Nephron (organoid): ENCODE measurements at regions not wholly inside any gene's neighbourhood (a gene's known extent, or its start where the extent isn't known, plus 50 kb on each side); places are given as distances from the start of the nearest gene placed in this dataset.

Source experiments
- H3K27ac Mint-ChIP-seq, 3 experiments: 2 replicates each; pipeline ENCODE4 v1.8.0; 2020; ENCODE audit warnings: mixed read lengths in 3 of 3, mild to moderate bottlenecking in 2 of 3, moderate library complexity in 1 of 3
- H3K27me3 Mint-ChIP-seq: 2 replicates; pipeline ENCODE4 v1.8.0; 2021; ENCODE audit warnings: low read depth, mild to moderate bottlenecking, moderate library complexity, mixed read lengths
- H3K36me3 Mint-ChIP-seq: 2 replicates; pipeline ENCODE4 v1.8.0; 2020; ENCODE audit warnings: low read depth, mixed read lengths
- H3K4me1 Mint-ChIP-seq: 2 replicates; pipeline ENCODE4 v1.8.0; 2020; ENCODE audit warnings: mixed read lengths
- H3K4me3 Mint-ChIP-seq, 3 experiments: 2 replicates each; pipeline ENCODE4 v1.8.0; 2020; ENCODE audit warnings: mild to moderate bottlenecking in 3 of 3, mixed read lengths in 3 of 3, moderate library complexity in 2 of 3
- H3K9me3 Mint-ChIP-seq: 2 replicates; pipeline ENCODE4 v1.8.0; 2020; ENCODE audit warnings: mixed read lengths
- CTCF ChIP-seq, 3 experiments: fragments of 200-600 bp; sonication (generic); IDR thresholded peaks; one replicate each; pipeline ENCODE4 v1.5.0; 2021; ENCODE audit warnings: antibody characterized with exemption in 3 of 3; ENCODE audit not compliant: unreplicated experiment in 3 of 3

GRCh38 chr9:26313108-26313507 is 579.5 kb downstream of the CAAP1 start:
- Mint-ChIP-seq H3K27me3 (no peaks in the 10 kb centered on the region), H3K36me3 (no peaks in the 10 kb centered on the region), H3K27ac (no peak overlapping the region), H3K9me3 (no peaks in the 10 kb centered on the region), H3K4me3 (no peak overlapping the region), H3K4me1 (peaks cover 4% of the 10 kb centered on the region)
- no peak for TF ChIP-seq CTCF (IDR thresholded peaks at IDR 0.05; ENCODE audit: unreplicated experiment in 3 of 3)

- Mint-ChIP-seq H3K27ac (peak overlapping the region in 1 of 3 experiments; percentile 50), H3K9me3 (no peaks in the 10 kb centered on the region), H3K27me3 (no peaks in the 10 kb centered on the region), H3K4me1 (peaks cover 4% of the 10 kb centered on the region), H3K4me3 (no peak overlapping the region), H3K36me3 (no peaks in the 10 kb centered on the region)
- TF ChIP-seq CTCF (IDR thresholded peaks at IDR 0.05; ENCODE audit: unreplicated experiment in 3 of 3), result no peak
These were observed 581.1 kb downstream of the CAAP1 start for GRCh38 chr9:26311463-26311995.

- Mint-ChIP-seq H3K4me1 (no peaks in the 10 kb centered on the region), H3K4me3 (no peak overlapping the region), H3K27me3 (no peaks in the 10 kb centered on the region), H3K9me3 (no peaks in the 10 kb centered on the region), H3K36me3 (no peaks in the 10 kb centered on the region), H3K27ac (no peak overlapping the region)
- TF ChIP-seq CTCF (IDR thresholded peaks at IDR 0.05; ENCODE audit: unreplicated experiment in 3 of 3), result no peak
These were observed 582.3 kb downstream of the CAAP1 start for GRCh38 chr9:26310294-26310693.

GRCh38 chr9:26308328-26308727 is 584.3 kb downstream of the CAAP1 start:
- no peaks in the 10 kb centered on the region for H3K36me3 Mint-ChIP-seq
- no peaks in the 10 kb centered on the region for H3K4me1 Mint-ChIP-seq

GRCh38 chr9:26301659-26302058 is 590.9 kb downstream of the CAAP1 start:
- Mint-ChIP-seq H3K4me3 (no peak overlapping the region), H3K9me3 (no peaks in the 10 kb centered on the region), H3K4me1 (no peaks in the 10 kb centered on the region), H3K27me3 (no peaks in the 10 kb centered on the region), H3K27ac (no peak overlapping the region), H3K36me3 (no peaks in the 10 kb centered on the region)
- no peak for TF ChIP-seq CTCF (IDR thresholded peaks at IDR 0.05; ENCODE audit: unreplicated experiment in 3 of 3)

More at GRCh38 chr9:26308328-26308727, 584.3 kb downstream of the CAAP1 start:
- H3K4me3 Mint-ChIP-seq, result no peak overlapping the region
- no peaks in the 10 kb centered on the region for H3K9me3 Mint-ChIP-seq
- H3K27me3 Mint-ChIP-seq, result no peaks in the 10 kb centered on the region
- no peak for TF ChIP-seq CTCF (IDR thresholded peaks at IDR 0.05; ENCODE audit: unreplicated experiment in 3 of 3)
- H3K27ac Mint-ChIP-seq, result no peak overlapping the region

- no peaks in the 10 kb centered on the region for H3K27me3 Mint-ChIP-seq
- no peaks in the 10 kb centered on the region for H3K4me1 Mint-ChIP-seq
- no peak for TF ChIP-seq CTCF (IDR thresholded peaks at IDR 0.05; ENCODE audit: unreplicated experiment in 3 of 3)
- H3K27ac Mint-ChIP-seq, result no peak overlapping the region
- H3K4me3 Mint-ChIP-seq, result no peak overlapping the region
- H3K36me3 Mint-ChIP-seq, result no peaks in the 10 kb centered on the region
- H3K9me3 Mint-ChIP-seq, result no peaks in the 10 kb centered on the region
These were observed 591.6 kb downstream of the CAAP1 start for GRCh38 chr9:26301046-26301445.
